ENCODE measurements at regions not wholly inside any gene's neighbourhood (a gene's known extent, or its start where the extent isn't known, plus 50 kb on each side); places are given as distances from the start of the nearest gene placed in this dataset.

GRCh38 chr18:24601585-24601984 is 141.1 kb downstream of the HRH4 start:
- Histone ChIP-seq H3K9me3 (replicated peaks in 1 of 2; ENCODE audit: control insufficient read depth in 1 of 2, insufficient read depth in 1 of 2, low read length in 2 of 2) (no peaks in the 10 kb centered on the region), H3K79me2 (ENCODE audit: insufficient read depth, low read length) (no peaks in the 10 kb centered on the region), H3K4me1 (ENCODE audit: control insufficient read depth in 1 of 2, insufficient read depth in 2 of 2, low read length in 2 of 2) (no peaks in the 10 kb centered on the region), H3K27ac (ENCODE audit: low read depth in 1 of 2, low read length in 2 of 2) (no peak overlapping the region), H3K36me3 (replicated peaks in 1 of 2; ENCODE audit: control insufficient read depth in 1 of 2, insufficient read depth in 2 of 2, low read length in 2 of 2) (no peaks in the 10 kb centered on the region), H3K4me2 (replicated peaks; ENCODE audit: extremely low read depth, low read length, poor library complexity, severe bottlenecking) (no peak overlapping the region), H4K20me1 (ENCODE audit: insufficient read depth, low read length) (no peaks in the 10 kb centered on the region), H3K4me3 (replicated peaks in 1 of 3; ENCODE audit: low read depth in 2 of 3, low read length in 3 of 3) (no peak overlapping the region), H3K9ac (ENCODE audit: insufficient read depth, low read length, poor library complexity, severe bottlenecking) (no peak overlapping the region), H2AFZ (ENCODE audit: insufficient read depth, low read depth, low read length, poor library complexity, severe bottlenecking) (no peak overlapping the region), H3K27me3 (ENCODE audit: control insufficient read depth in 2 of 2, insufficient read depth in 2 of 2, low read length in 2 of 2) (no peaks in the 10 kb centered on the region)
- no CpG with 5 or more reads among the region's 1 CpG for WGBS (ENCODE audit: insufficient coverage)
- no peaks in the 10 kb centered on the region for H3K36me3 Mint-ChIP-seq
- TF ChIP-seq CTCF (IDR thresholded peaks at IDR 0.05), result no peak
- no peaks in the 10 kb centered on the region for H3K9me3 Mint-ChIP-seq
- no peak overlapping the region for H3K4me3 Mint-ChIP-seq
- no peak for DNase-seq
- no peak overlapping the region for H3K27ac Mint-ChIP-seq
- no peaks in the 10 kb centered on the region for H3K4me1 Mint-ChIP-seq
- intact Hi-C loops (cut with micrococcal nuclease), result loop anchor here in 1 of 2 donors (10.0 kb wide), 1 partner anchor 123 kb away; no protein-coding TSS in a partner anchor
- H3K27me3 Mint-ChIP-seq (ENCODE audit: low read depth in 3 of 3), result peaks cover 0 to 2% (median 2%) of the 10 kb centered on the region in 3 donors

- Histone ChIP-seq H3K79me2 (ENCODE audit: insufficient read depth, low read length) (no peaks in the 10 kb centered on the region), H4K20me1 (ENCODE audit: insufficient read depth, low read length) (no peaks in the 10 kb centered on the region), H3K4me1 (ENCODE audit: control insufficient read depth in 1 of 2, insufficient read depth in 2 of 2, low read length in 2 of 2) (no peaks in the 10 kb centered on the region), H3K4me2 (replicated peaks; ENCODE audit: extremely low read depth, low read length, poor library complexity, severe bottlenecking) (no peak overlapping the region), H3K9ac (ENCODE audit: insufficient read depth, low read length, poor library complexity, severe bottlenecking) (no peak overlapping the region), H2AFZ (ENCODE audit: insufficient read depth, low read depth, low read length, poor library complexity, severe bottlenecking) (no peak overlapping the region), H3K36me3 (replicated peaks in 1 of 2; ENCODE audit: control insufficient read depth in 1 of 2, insufficient read depth in 2 of 2, low read length in 2 of 2) (no peaks in the 10 kb centered on the region), H3K9me3 (replicated peaks in 1 of 2; ENCODE audit: control insufficient read depth in 1 of 2, insufficient read depth in 1 of 2, low read length in 2 of 2) (no peaks in the 10 kb centered on the region), H3K4me3 (replicated peaks in 1 of 3; ENCODE audit: low read depth in 2 of 3, low read length in 3 of 3) (no peak overlapping the region), H3K27me3 (ENCODE audit: control insufficient read depth in 2 of 2, insufficient read depth in 2 of 2, low read length in 2 of 2) (no peaks in the 10 kb centered on the region), H3K27ac (ENCODE audit: low read depth in 1 of 2, low read length in 2 of 2) (no peak overlapping the region)
- intact Hi-C loops (cut with micrococcal nuclease), result loop anchor here in 1 of 2 donors (10.0 kb wide), 1 partner anchor 123 kb away; no protein-coding TSS in a partner anchor
- no peaks in the 10 kb centered on the region for H3K36me3 Mint-ChIP-seq
- no peak for DNase-seq
- H3K9me3 Mint-ChIP-seq, result no peaks in the 10 kb centered on the region
- 67% methylated on average over 1 of the region's 4 CpGs for WGBS (ENCODE audit: insufficient coverage)
- no peak for TF ChIP-seq CTCF (IDR thresholded peaks at IDR 0.05)
- no peak overlapping the region for H3K27ac Mint-ChIP-seq
- H3K27me3 Mint-ChIP-seq (ENCODE audit: low read depth in 3 of 3), result peaks cover 0 to 2% (median 2%) of the 10 kb centered on the region in 3 donors
- H3K4me3 Mint-ChIP-seq, result no peak overlapping the region
- H3K4me1 Mint-ChIP-seq, result no peaks in the 10 kb centered on the region
These were observed 141.8 kb downstream of the HRH4 start for GRCh38 chr18:24602201-24602600.

Measured in CD14-positive monocyte (primary cell).